ENCODE measurements at regions not wholly inside any gene's neighbourhood (a gene's known extent, or its start where the extent isn't known, plus 50 kb on each side); places are given as distances from the start of the nearest gene placed in this dataset.
A peak's percentile ranks its signal among the peaks of the same experiment; 100 is the strongest.

- Histone ChIP-seq H3K9me3 (replicated peaks) (no peaks in the 10 kb centered on the region), H3K4me3 (no peak overlapping the region), H3K36me3 (no peaks in the 10 kb centered on the region), H3K27me3 (replicated peaks) (no peaks in the 10 kb centered on the region), H3K27ac (no peak overlapping the region), H3K4me1 (replicated peaks) (peaks cover 30% of the 10 kb centered on the region)
- no peak for DNase-seq (ENCODE audit: low read depth in 1 of 2, low spot score in 2 of 2)
These were observed 71.4 kb upstream of the ZNF438 start for GRCh38 chr10:31103112-31103511.

- H3K4me3 ChIP-seq, result no peak overlapping the region
- H3K27me3 ChIP-seq (replicated peaks), result no peaks in the 10 kb centered on the region
- no peak for DNase-seq (ENCODE audit: low read depth in 1 of 2, low spot score in 2 of 2)
- no peaks in the 10 kb centered on the region for H3K36me3 ChIP-seq
- no peak overlapping the region for H3K27ac ChIP-seq
- peaks cover 7% of the 10 kb centered on the region; the same call in 1 of the 2 replicates for H3K9me3 ChIP-seq (replicated peaks)
- no peaks in the 10 kb centered on the region for H3K4me1 ChIP-seq (replicated peaks)
These were observed 81.3 kb upstream of the ZNF438 start for GRCh38 chr10:31112961-31113360.

GRCh38 chr10:31116226-31116625 lies 84.6 kb upstream of the ZNF438 start:
- H3K27me3 ChIP-seq (replicated peaks), result no peaks in the 10 kb centered on the region
- no peaks in the 10 kb centered on the region for H3K36me3 ChIP-seq
- H3K4me3 ChIP-seq, result no peak overlapping the region
- peaks cover 7% of the 10 kb centered on the region; the same call in 1 of the 2 replicates for H3K9me3 ChIP-seq (replicated peaks)
- no peak for DNase-seq (ENCODE audit: low read depth in 1 of 2, low spot score in 2 of 2)
- H3K4me1 ChIP-seq (replicated peaks), result peaks cover 15% of the 10 kb centered on the region
- H3K27ac ChIP-seq, result no peak overlapping the region

- no peaks in the 10 kb centered on the region for H3K27me3 ChIP-seq (replicated peaks)
- peaks cover 24% of the 10 kb centered on the region for H3K4me1 ChIP-seq (replicated peaks)
- H3K4me3 ChIP-seq, result no peak overlapping the region
- H3K36me3 ChIP-seq, result no peaks in the 10 kb centered on the region
- no peak overlapping the region for H3K27ac ChIP-seq
- DNase-seq (ENCODE audit: low read depth in 1 of 2, low spot score in 2 of 2), result no peak
- H3K9me3 ChIP-seq (replicated peaks), result no peaks in the 10 kb centered on the region; the same call in 1 of the 2 replicates
These were observed 86.9 kb upstream of the ZNF438 start for GRCh38 chr10:31118556-31118955.

- Histone ChIP-seq H3K27ac (peak overlapping the region; percentile 37), H3K4me1 (replicated peaks) (peaks cover 24% of the 10 kb centered on the region), H3K9me3 (replicated peaks) (no peaks in the 10 kb centered on the region; the same call in 1 of the 2 replicates), H3K27me3 (replicated peaks) (no peaks in the 10 kb centered on the region), H3K4me3 (no peak overlapping the region), H3K36me3 (no peaks in the 10 kb centered on the region)
- peak in 1 of 2 experiments; percentile 23 for DNase-seq (ENCODE audit: low read depth in 1 of 2, low spot score in 2 of 2)
These were observed 88.7 kb upstream of the ZNF438 start for GRCh38 chr10:31120392-31120791.

GRCh38 chr10:31120961-31121685 lies 89.5 kb upstream of the ZNF438 start:
- no peaks in the 10 kb centered on the region for H3K36me3 ChIP-seq
- H3K27ac ChIP-seq, result peak overlapping the region; percentile 37
- H3K9me3 ChIP-seq (replicated peaks), result no peaks in the 10 kb centered on the region; the same call in 1 of the 2 replicates
- DNase-seq (ENCODE audit: low read depth in 1 of 2, low spot score in 2 of 2), result no peak
- H3K4me3 ChIP-seq, result no peak overlapping the region
- no peaks in the 10 kb centered on the region for H3K27me3 ChIP-seq (replicated peaks)
- H3K4me1 ChIP-seq (replicated peaks), result peaks cover 24% of the 10 kb centered on the region

- H3K4me3 ChIP-seq, result no peak overlapping the region
These were observed 90.3 kb upstream of the ZNF438 start for GRCh38 chr10:31121757-31122577.

GRCh38 chr10:31123946-31124345 lies 92.3 kb upstream of the ZNF438 start:
- Histone ChIP-seq H3K27ac (no peak overlapping the region), H3K9me3 (replicated peaks) (no peaks in the 10 kb centered on the region; the same call in 1 of the 2 replicates), H3K36me3 (no peaks in the 10 kb centered on the region), H3K27me3 (replicated peaks) (no peaks in the 10 kb centered on the region), H3K4me1 (replicated peaks) (peaks cover 28% of the 10 kb centered on the region), H3K4me3 (no peak overlapping the region)
- DNase-seq (ENCODE audit: low read depth in 1 of 2, low spot score in 2 of 2), result no peak

More at GRCh38 chr10:31121757-31122577, 90.3 kb upstream of the ZNF438 start:
- no peaks in the 10 kb centered on the region for H3K27me3 ChIP-seq (replicated peaks)
- H3K4me1 ChIP-seq (replicated peaks), result peaks cover 24% of the 10 kb centered on the region
- DNase-seq (ENCODE audit: low read depth in 1 of 2, low spot score in 2 of 2), result no peak
- no peaks in the 10 kb centered on the region for H3K36me3 ChIP-seq
- H3K9me3 ChIP-seq (replicated peaks), result no peaks in the 10 kb centered on the region; the same call in 1 of the 2 replicates
- H3K27ac ChIP-seq, result no peak overlapping the region

- Histone ChIP-seq H3K9me3 (replicated peaks) (no peaks in the 10 kb centered on the region; the same call in 1 of the 2 replicates), H3K27ac (no peak overlapping the region), H3K36me3 (no peaks in the 10 kb centered on the region), H3K27me3 (replicated peaks) (no peaks in the 10 kb centered on the region), H3K4me1 (replicated peaks) (peaks cover 35% of the 10 kb centered on the region), H3K4me3 (no peak overlapping the region)
- DNase-seq (ENCODE audit: low read depth in 1 of 2, low spot score in 2 of 2), result no peak
These were observed 93.2 kb upstream of the ZNF438 start for GRCh38 chr10:31124852-31125251.

GRCh38 chr10:31125789-31126188 lies 94.1 kb upstream of the ZNF438 start:
- Histone ChIP-seq H3K27ac (no peak overlapping the region), H3K27me3 (replicated peaks) (no peaks in the 10 kb centered on the region), H3K4me3 (no peak overlapping the region), H3K4me1 (replicated peaks) (peaks cover 25% of the 10 kb centered on the region), H3K36me3 (no peaks in the 10 kb centered on the region), H3K9me3 (replicated peaks) (no peaks in the 10 kb centered on the region)
- no peak for DNase-seq (ENCODE audit: low read depth in 1 of 2, low spot score in 2 of 2)

- no peaks in the 10 kb centered on the region for H3K36me3 ChIP-seq
- H3K27ac ChIP-seq, result no peak overlapping the region
- H3K4me1 ChIP-seq (replicated peaks), result peaks cover 17% of the 10 kb centered on the region
- H3K9me3 ChIP-seq (replicated peaks), result no peaks in the 10 kb centered on the region
- DNase-seq (ENCODE audit: low read depth in 1 of 2, low spot score in 2 of 2), result no peak
- no peak overlapping the region for H3K4me3 ChIP-seq
- no peaks in the 10 kb centered on the region for H3K27me3 ChIP-seq (replicated peaks)
These were observed 94.9 kb upstream of the ZNF438 start for GRCh38 chr10:31126593-31126992.

GRCh38 chr10:31128536-31128935 lies 96.9 kb upstream of the ZNF438 start:
- no peak for DNase-seq (ENCODE audit: low read depth in 1 of 2, low spot score in 2 of 2)
- H3K4me3 ChIP-seq, result no peak overlapping the region
- H3K4me1 ChIP-seq (replicated peaks), result peaks cover 21% of the 10 kb centered on the region
- H3K36me3 ChIP-seq, result no peaks in the 10 kb centered on the region
- H3K9me3 ChIP-seq (replicated peaks), result no peaks in the 10 kb centered on the region
- H3K27ac ChIP-seq, result peak overlapping the region; percentile 62
- H3K27me3 ChIP-seq (replicated peaks), result no peaks in the 10 kb centered on the region

- Histone ChIP-seq H3K4me3 (no peak overlapping the region), H3K4me1 (replicated peaks) (peaks cover 27% of the 10 kb centered on the region), H3K27ac (peak overlapping the region; percentile 62), H3K27me3 (replicated peaks) (no peaks in the 10 kb centered on the region), H3K9me3 (replicated peaks) (no peaks in the 10 kb centered on the region), H3K36me3 (no peaks in the 10 kb centered on the region)
- peak; percentile 69 to 78 for DNase-seq (ENCODE audit: low read depth in 1 of 2, low spot score in 2 of 2)
These were observed 97.6 kb upstream of the ZNF438 start for GRCh38 chr10:31129271-31129670.

- H3K27ac ChIP-seq, result no peak overlapping the region
- no peak for DNase-seq (ENCODE audit: low read depth in 1 of 2, low spot score in 2 of 2)
- H3K4me1 ChIP-seq (replicated peaks), result peaks cover 31% of the 10 kb centered on the region
- H3K36me3 ChIP-seq, result no peaks in the 10 kb centered on the region
- no peak overlapping the region for H3K4me3 ChIP-seq
- no peaks in the 10 kb centered on the region for H3K27me3 ChIP-seq (replicated peaks)
- no peaks in the 10 kb centered on the region for H3K9me3 ChIP-seq (replicated peaks)
These were observed 98.3 kb upstream of the ZNF438 start for GRCh38 chr10:31129880-31130405.

Data from SJSA1 (cell line).